ENCODE measurements at regions not wholly inside any gene's neighbourhood (a gene's known extent, or its start where the extent isn't known, plus 50 kb on each side); places are given as distances from the start of the nearest gene placed in this dataset.

DNA sequence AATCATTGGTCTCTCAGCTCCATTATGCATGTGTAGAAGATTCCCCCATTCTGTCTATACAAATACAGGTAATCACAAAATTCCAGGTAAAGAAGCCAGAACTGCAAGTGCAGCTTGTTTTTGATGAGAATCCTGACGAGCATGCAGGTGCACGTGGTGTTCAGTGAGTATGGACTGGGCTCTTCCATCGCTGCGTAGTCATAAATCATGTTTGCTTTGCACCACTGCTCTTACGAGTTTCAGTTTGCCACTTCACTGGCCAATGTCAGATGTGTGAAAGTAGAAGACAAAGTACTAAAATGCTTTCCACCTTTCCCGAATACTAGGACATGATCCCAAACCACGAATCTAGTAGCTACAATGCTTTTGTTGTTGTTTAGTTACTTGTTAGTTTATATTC is 390.7 kb downstream of the LIG4 start:
- TF ChIP-seq POLR2AphosphoS5 (IDR thresholded peaks at IDR 0.05; ENCODE audit: borderline replicate concordance, low read depth, low read length), result no peak
- TF ChIP-seq EZH2 (IDR thresholded peaks at IDR 0.05), result no peak
- TF ChIP-seq FOXP2 (optimal IDR thresholded peaks at IDR 0.05; ENCODE audit: control extremely low read depth, extremely low read length, insufficient read depth), result no peak

Measured in SK-N-MC (cell line).